ENCODE measurements at regions not wholly inside any gene's neighbourhood (a gene's known extent, or its start where the extent isn't known, plus 50 kb on each side); places are given as distances from the start of the nearest gene placed in this dataset.

- ATAC-seq, result no peak
- H3K4me3 ChIP-seq, result no peak overlapping the region
These were observed 821.8 kb upstream of the AGA start for GRCh38 chr4:178264001-178264400.

GRCh38 chr4:178271386-178271785 lies 829.1 kb upstream of the AGA start:
- DNase-seq, result no peak
- H3K9me3 ChIP-seq, result no peaks in the 10 kb centered on the region
- TF ChIP-seq POLR2A (IDR thresholded peaks at IDR 0.05) (no peak), CTCF (IDR thresholded peaks at IDR 0.05) (no peak)
- ATAC-seq, result no peak
- no peaks in the 10 kb centered on the region for H3K36me3 ChIP-seq
- H3K4me3 ChIP-seq, result no peak overlapping the region
- no peaks in the 10 kb centered on the region for H3K4me1 ChIP-seq
- intact Hi-C loops (cut with DNase I), result no loop called here
- H3K27ac ChIP-seq, result no peak overlapping the region
- 82 to 89% (median 86%) methylated on average over 6 of the region's 6 CpGs for WGBS, 4 donors
- H3K27me3 ChIP-seq, result no peaks in the 10 kb centered on the region

More at GRCh38 chr4:178264001-178264400, 821.8 kb upstream of the AGA start:
- H3K9me3 ChIP-seq, result peaks cover 0 to 5% (median 0%) of the 10 kb centered on the region in 12 donors
- H3K27ac ChIP-seq, result no peak overlapping the region
- no peaks in the 10 kb centered on the region for H3K36me3 ChIP-seq
- intact Hi-C loops (cut with DNase I), result no loop called here
- WGBS, 4 donors, result 85 to 91% (median 87%) methylated on average over 3 of the region's 3 CpGs
- TF ChIP-seq CTCF (IDR thresholded peaks at IDR 0.05), result no peak
- TF ChIP-seq POLR2A (IDR thresholded peaks at IDR 0.05), result no peak
- DNase-seq, result no peak
- no peaks in the 10 kb centered on the region for H3K4me1 ChIP-seq
- no peaks in the 10 kb centered on the region for H3K27me3 ChIP-seq

- no peaks in the 10 kb centered on the region for H3K36me3 ChIP-seq
- ATAC-seq (no peak), DNase-seq (no peak)
- no peaks in the 10 kb centered on the region for H3K4me1 ChIP-seq
- no peak for TF ChIP-seq POLR2A (IDR thresholded peaks at IDR 0.05)
- no peak for TF ChIP-seq CTCF (IDR thresholded peaks at IDR 0.05)
- intact Hi-C loops (cut with DNase I), result no loop called here
- H3K27ac ChIP-seq, result no peak overlapping the region
- 82 to 90% (median 87%) methylated on average over 2 of the region's 2 CpGs for WGBS, 4 donors
- no peak overlapping the region for H3K4me3 ChIP-seq
- H3K9me3 ChIP-seq, result no peaks in the 10 kb centered on the region
- H3K27me3 ChIP-seq, result no peaks in the 10 kb centered on the region
These were observed 830.9 kb upstream of the AGA start for GRCh38 chr4:178273168-178273567.

- H3K9me3 ChIP-seq, result no peaks in the 10 kb centered on the region
- 62 to 65% (median 63%) methylated on average over 5 of the region's 5 CpGs for WGBS, 4 donors
- no peak for ATAC-seq
- H3K4me3 ChIP-seq, result no peak overlapping the region
- H3K27ac ChIP-seq, result no peak overlapping the region
- no peaks in the 10 kb centered on the region for H3K4me1 ChIP-seq
- no peaks in the 10 kb centered on the region for H3K27me3 ChIP-seq
- H3K36me3 ChIP-seq, result no peaks in the 10 kb centered on the region
- intact Hi-C loops (cut with DNase I), result no loop called here
- TF ChIP-seq CTCF (IDR thresholded peaks at IDR 0.05) (no peak), POLR2A (IDR thresholded peaks at IDR 0.05) (no peak)
- peak in 1 of 5 donors; percentile 38 for DNase-seq
These were observed 833.6 kb upstream of the AGA start for GRCh38 chr4:178275671-178276360.

Data from heart left ventricle (tissue), 16 donors.